DND-41 (cell line): ENCODE measurements at regions not wholly inside any gene's neighbourhood (a gene's known extent, or its start where the extent isn't known, plus 50 kb on each side); places are given as distances from the start of the nearest gene placed in this dataset.

Experiments used
- EZH2 ChIP-seq: IDR thresholded peaks from 3 replicates; pipeline ENCODE4 v1.6.1; 2012; ENCODE audit warnings: borderline replicate concordance, low read depth, mild to moderate bottlenecking, moderate library complexity, low read length, inconsistent platforms; ENCODE audit not compliant: severe bottlenecking
- TF ChIP-seq, protein P1 (sequence below): IDR thresholded peaks from 2 replicates; pipeline ENCODE4 v1.5.1; 2012; ENCODE audit warnings: borderline replicate concordance, low read length, moderate library complexity, mild to moderate bottlenecking; ENCODE audit not compliant: poor library complexity, severe bottlenecking; ENCODE audit errors: extremely low read depth

DNA sequence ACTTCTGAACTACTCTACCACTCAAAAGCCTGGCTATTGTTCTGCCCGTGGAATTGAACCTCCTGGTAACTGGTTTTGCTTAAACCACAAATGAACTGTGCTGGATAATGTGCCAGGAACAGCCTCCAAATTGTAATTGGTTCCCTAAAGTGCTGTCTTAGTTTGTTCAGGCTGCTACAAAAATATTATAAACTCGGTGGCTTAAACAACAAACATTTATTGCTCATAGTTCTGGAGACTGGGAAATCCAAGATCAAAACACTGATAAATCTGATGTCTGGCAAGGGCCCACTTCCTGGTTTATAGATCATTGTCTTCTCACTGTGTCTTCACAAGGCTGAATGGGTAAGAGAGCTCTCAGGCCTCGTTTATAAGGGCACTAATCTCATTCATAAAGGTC is 149.2 kb upstream of the NCKAP5 start:
- TF ChIP-seq, protein P1, sequence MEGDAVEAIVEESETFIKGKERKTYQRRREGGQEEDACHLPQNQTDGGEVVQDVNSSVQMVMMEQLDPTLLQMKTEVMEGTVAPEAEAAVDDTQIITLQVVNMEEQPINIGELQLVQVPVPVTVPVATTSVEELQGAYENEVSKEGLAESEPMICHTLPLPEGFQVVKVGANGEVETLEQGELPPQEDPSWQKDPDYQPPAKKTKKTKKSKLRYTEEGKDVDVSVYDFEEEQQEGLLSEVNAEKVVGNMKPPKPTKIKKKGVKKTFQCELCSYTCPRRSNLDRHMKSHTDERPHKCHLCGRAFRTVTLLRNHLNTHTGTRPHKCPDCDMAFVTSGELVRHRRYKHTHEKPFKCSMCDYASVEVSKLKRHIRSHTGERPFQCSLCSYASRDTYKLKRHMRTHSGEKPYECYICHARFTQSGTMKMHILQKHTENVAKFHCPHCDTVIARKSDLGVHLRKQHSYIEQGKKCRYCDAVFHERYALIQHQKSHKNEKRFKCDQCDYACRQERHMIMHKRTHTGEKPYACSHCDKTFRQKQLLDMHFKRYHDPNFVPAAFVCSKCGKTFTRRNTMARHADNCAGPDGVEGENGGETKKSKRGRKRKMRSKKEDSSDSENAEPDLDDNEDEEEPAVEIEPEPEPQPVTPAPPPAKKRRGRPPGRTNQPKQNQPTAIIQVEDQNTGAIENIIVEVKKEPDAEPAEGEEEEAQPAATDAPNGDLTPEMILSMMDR, result no peak
- no peak for TF ChIP-seq EZH2
